Endodermal cell (in vitro differentiated cells): ENCODE measurements at regions not wholly inside any gene's neighbourhood (a gene's known extent, or its start where the extent isn't known, plus 50 kb on each side); places are given as distances from the start of the nearest gene placed in this dataset.
"Not testable (repeated sequence)": the region's sequence is repeated elsewhere in the genome, so short reads cannot be mapped to it uniquely, and the experiment has no call there.

Experiments used
- DNase-seq: peaks from one replicate; pipeline ENCODE4 v3.0.0-alpha.2; 2017
- H3K27ac ChIP-seq: 2 replicates; pipeline ENCODE4 v1.5.1; 2013; ENCODE audit warnings: mild to moderate bottlenecking, low read depth, low read length, moderate library complexity
- H3K27me3 ChIP-seq: 2 replicates; pipeline ENCODE4 v1.6.1; 2013; ENCODE audit warnings: mild to moderate bottlenecking, low read length, moderate library complexity; ENCODE audit not compliant: insufficient read depth, control insufficient read depth, poor library complexity, severe bottlenecking
- H3K36me3 ChIP-seq: 2 replicates; pipeline ENCODE4 v1.7.0; 2013; ENCODE audit warnings: mild to moderate bottlenecking, low read length, moderate library complexity; ENCODE audit not compliant: control insufficient read depth, insufficient read depth
- H3K4me1 ChIP-seq: one replicate; pipeline ENCODE4 v1.7.0; 2013; ENCODE audit warnings: low read length; ENCODE audit not compliant: control insufficient read depth, insufficient read depth
- H3K4me3 ChIP-seq: 2 replicates; pipeline ENCODE4 v1.5.1; 2013; ENCODE audit warnings: mild to moderate bottlenecking, low read length, moderate library complexity
- H3K9ac ChIP-seq: 2 replicates; pipeline ENCODE4 v1.6.1; 2013; ENCODE audit warnings: mild to moderate bottlenecking, low read length, moderate library complexity; ENCODE audit not compliant: poor library complexity, severe bottlenecking; ENCODE audit errors: extremely low read depth
- H3K9me3 ChIP-seq: 2 replicates; pipeline ENCODE4 v1.6.1; 2013; ENCODE audit warnings: mild to moderate bottlenecking, low read length, moderate library complexity; ENCODE audit not compliant: control insufficient read depth
- H3K27ac Mint-ChIP-seq: 2 replicates; pipeline ENCODE4 v1.8.0; 2020; ENCODE audit warnings: mixed read lengths
- H3K27me3 Mint-ChIP-seq: 2 replicates; pipeline ENCODE4 v1.8.0; 2021; ENCODE audit warnings: mild to moderate bottlenecking, mixed read lengths; ENCODE audit not compliant: insufficient read depth
- H3K36me3 Mint-ChIP-seq: 2 replicates; pipeline ENCODE4 v1.8.0; 2020; ENCODE audit warnings: low read depth, mixed read lengths
- H3K4me1 Mint-ChIP-seq: 2 replicates; pipeline ENCODE4 v1.8.0; 2020; ENCODE audit warnings: mixed read lengths
- H3K4me3 Mint-ChIP-seq: 2 replicates; pipeline ENCODE4 v1.8.0; 2020; ENCODE audit warnings: mild to moderate bottlenecking, moderate library complexity, mixed read lengths
- H3K9me3 Mint-ChIP-seq: 2 replicates; pipeline ENCODE4 v1.8.0; 2020; ENCODE audit warnings: mild to moderate bottlenecking, mixed read lengths
- CTCF ChIP-seq: fragments of 200-600 bp; sonication (generic); conservative IDR thresholded peaks from 2 replicates; pipeline ENCODE4 v1.5.0; 2021; ENCODE audit warnings: antibody characterized with exemption, mild to moderate bottlenecking
- WGBS, 2 experiments: methylation state at CpG; one replicate each; pipeline versions ENCODE4 v1.1.5 to v1.1.7; 2013; ENCODE audit warnings: missing lambda C conversion rate in 2 of 2, mixed read lengths in 1 of 2; ENCODE audit not compliant: insufficient coverage in 1 of 2, insufficient read length in 1 of 2; 5-methylcytosine and 5-hydroxymethylcytosine counted together

GRCh38 chr20:26250249-26251114 lies 553.8 kb upstream of the ZNF337 start:
- H3K27me3 ChIP-seq, H3K4me3 ChIP-seq, DNase-seq, H3K27ac ChIP-seq, H3K9me3 ChIP-seq, H3K4me1 ChIP-seq, H3K4me1 Mint-ChIP-seq, H3K36me3 ChIP-seq, H3K9ac ChIP-seq, H3K27me3 Mint-ChIP-seq, H3K4me3 Mint-ChIP-seq, H3K27ac Mint-ChIP-seq, H3K36me3 Mint-ChIP-seq: not testable (repeated sequence)
- WGBS, 2 experiments = 91 to 94% methylated on average over 20 to 26 of the region's 26 CpGs
- peaks cover 15% of the 10 kb centered on the region for H3K9me3 Mint-ChIP-seq

GRCh38 chr20:26243731-26244130 lies 547.1 kb upstream of the ZNF337 start:
- H3K36me3 Mint-ChIP-seq = no peaks in the 10 kb centered on the region
- Histone ChIP-seq H3K9ac (no peak overlapping the region), H3K36me3 (no peaks in the 10 kb centered on the region), H3K27me3 (no peaks in the 10 kb centered on the region), H3K4me1 (no peaks in the 10 kb centered on the region), H3K27ac (no peak overlapping the region), H3K9me3 (no peaks in the 10 kb centered on the region), H3K4me3 (no peak overlapping the region)
- no peaks in the 10 kb centered on the region for H3K27me3 Mint-ChIP-seq
- DNase-seq = no peak
- no peak for TF ChIP-seq CTCF
- H3K9me3 Mint-ChIP-seq = peaks cover 20% of the 10 kb centered on the region
- H3K4me1 Mint-ChIP-seq = no peaks in the 10 kb centered on the region
- no peak overlapping the region for H3K4me3 Mint-ChIP-seq
- 91 to 92% methylated on average over 4 of the region's 4 CpGs for WGBS, 2 experiments
- no peak overlapping the region for H3K27ac Mint-ChIP-seq

DNA sequence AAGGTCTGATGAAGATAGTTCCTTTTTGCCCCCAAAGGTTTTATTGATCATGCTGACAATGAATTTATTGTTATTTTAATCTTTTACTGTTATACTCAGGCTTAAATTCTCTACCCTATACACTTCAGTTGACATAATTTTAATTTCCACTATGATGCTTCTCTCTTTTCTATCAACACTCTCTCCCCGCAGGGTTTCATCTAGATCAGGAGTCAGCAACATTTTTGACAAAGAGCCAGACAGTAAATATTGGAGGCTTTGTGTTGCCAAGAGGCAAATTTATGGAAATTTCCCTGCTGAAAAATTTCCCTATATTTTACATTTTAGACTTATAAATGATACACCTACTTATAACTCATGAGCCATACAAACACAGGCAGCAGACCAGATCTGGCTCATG lies 524.0 kb upstream of the ZNF337 start:
- WGBS, 2 experiments = 69% methylated on average over 1 of the region's 1 CpG; no CpG with 5 or more reads in 1 of the 2 experiments
- not testable (repeated sequence) for H3K4me3 ChIP-seq, H3K9me3 Mint-ChIP-seq, H3K4me3 Mint-ChIP-seq, DNase-seq, H3K36me3 Mint-ChIP-seq, H3K36me3 ChIP-seq, H3K27ac Mint-ChIP-seq, H3K4me1 ChIP-seq, H3K27me3 Mint-ChIP-seq, H3K4me1 Mint-ChIP-seq, H3K9ac ChIP-seq, H3K27me3 ChIP-seq, H3K9me3 ChIP-seq, H3K27ac ChIP-seq

GRCh38 chr20:26219546-26219945 lies 522.9 kb upstream of the ZNF337 start:
- 50 to 64% methylated on average over 1 of the region's 3 CpGs for WGBS, 2 experiments
- DNase-seq, H3K36me3 ChIP-seq, H3K27me3 Mint-ChIP-seq, H3K9me3 Mint-ChIP-seq, H3K27me3 ChIP-seq, H3K36me3 Mint-ChIP-seq, H3K4me1 Mint-ChIP-seq, H3K9ac ChIP-seq, H3K9me3 ChIP-seq, H3K27ac ChIP-seq, H3K4me1 ChIP-seq, H3K27ac Mint-ChIP-seq, H3K4me3 Mint-ChIP-seq, H3K4me3 ChIP-seq: not testable (repeated sequence)
